ENCODE measurements at regions not wholly inside any gene's neighbourhood (a gene's known extent, or its start where the extent isn't known, plus 50 kb on each side); places are given as distances from the start of the nearest gene placed in this dataset.

- peak; percentile 84 for DNase-seq (ENCODE audit: low spot score)
Observed at GRCh38 chr10:33412653-33413361, 78.3 kb upstream of the NRP1 start.

GRCh38 chr10:33412241-33412640 is 77.8 kb upstream of the NRP1 start:
- DNase-seq (ENCODE audit: low spot score) = peak; percentile 32

GRCh38 chr10:33410860-33411234 is 76.4 kb upstream of the NRP1 start:
- DNase-seq (ENCODE audit: low spot score) = no peak

DNA sequence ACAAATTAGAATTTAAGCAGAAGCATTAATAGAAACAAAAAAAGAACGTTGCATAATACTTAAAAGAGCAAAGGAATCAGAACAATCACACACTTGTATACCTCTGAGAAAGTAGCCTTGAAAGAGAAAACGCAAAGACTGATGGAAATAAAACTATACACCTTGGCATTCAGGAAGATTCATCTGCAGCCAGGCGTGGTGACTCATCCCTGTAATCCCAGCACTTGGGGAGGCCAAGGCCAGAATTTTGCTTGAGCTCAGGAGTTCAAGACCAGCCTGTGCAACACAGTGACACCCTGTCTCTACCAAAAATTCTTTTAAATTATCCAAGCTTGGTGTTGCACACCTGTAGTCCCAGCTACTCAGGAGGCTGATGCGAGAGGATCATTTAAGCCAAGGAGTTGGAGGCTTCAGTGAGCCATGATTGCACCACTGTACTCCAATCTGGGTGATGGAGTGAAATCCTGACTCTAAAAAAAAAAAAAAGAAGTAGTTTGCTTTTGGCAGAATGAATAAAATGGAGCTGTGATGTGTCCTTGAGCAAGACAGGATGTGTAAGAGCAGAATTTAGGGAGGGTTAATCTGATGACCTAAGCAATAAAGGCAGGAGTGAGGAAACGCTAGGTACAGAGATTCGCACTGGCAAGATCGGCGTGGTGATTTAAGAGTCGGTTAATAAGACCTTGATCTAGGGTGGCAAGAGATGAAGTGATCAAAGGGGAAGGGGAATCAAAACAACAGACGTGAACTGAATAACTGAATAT is 75.8 kb upstream of the NRP1 start:
- DNase-seq (ENCODE audit: low spot score) = no peak

DNA sequence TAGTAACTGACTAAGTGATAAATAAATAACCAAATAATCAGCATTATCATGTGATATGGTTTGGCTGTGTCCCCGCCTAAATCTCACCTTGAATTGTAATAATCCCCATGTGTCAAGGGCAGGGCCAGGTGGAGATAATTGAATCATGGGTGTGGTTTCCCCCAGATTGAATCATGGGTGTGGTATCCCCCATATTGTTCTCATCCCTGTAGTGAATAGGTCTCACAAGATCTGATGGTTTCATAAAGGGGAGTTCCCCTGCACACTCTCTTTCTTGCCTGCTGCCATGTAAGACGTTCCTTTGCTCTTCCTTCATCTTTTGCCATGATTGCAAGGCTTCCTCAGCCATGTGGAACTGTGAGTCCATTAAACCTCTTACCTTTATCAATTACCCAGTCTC is 72.1 kb upstream of the NRP1 start:
- no peak for DNase-seq (ENCODE audit: low spot score)

DNA sequence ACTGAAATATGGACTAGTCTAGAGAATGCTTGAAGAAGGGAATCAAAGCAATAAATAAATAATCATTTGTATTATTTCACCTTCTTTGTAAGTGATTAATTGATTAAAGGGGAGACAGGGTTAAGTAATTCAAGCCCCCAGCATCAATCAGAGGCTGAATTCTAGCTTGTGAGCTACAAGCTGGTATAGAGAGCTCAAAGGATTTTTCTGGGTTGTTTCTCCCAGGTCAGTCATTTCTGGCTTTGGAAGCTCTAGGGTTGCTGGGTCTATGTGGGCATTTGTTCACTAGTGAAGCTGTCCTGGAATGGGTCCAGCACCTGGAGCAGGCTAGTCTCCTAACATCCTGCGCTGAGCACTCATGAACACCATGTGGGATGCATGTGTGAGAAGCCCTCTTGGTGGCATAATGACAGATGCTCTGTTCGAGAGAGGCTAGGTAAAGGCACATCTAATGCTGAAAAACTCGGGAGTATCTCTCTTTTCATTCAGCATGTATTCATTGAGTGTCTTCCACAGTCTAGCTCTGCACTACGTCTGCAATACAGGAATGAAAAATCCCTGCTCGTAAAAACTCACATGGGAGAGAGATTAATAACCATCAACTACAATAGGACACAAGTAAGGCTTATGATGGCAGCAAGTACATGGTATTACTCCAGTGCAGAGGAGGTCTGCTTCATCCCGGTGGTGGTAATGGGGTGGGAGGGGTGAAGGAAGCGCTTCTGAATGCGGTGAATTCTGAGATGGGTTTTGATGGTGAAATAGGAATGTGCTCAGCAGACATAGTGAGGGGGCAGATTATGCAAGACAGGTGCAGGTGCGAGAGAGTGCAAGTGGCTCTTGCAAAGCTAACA is 68.0 kb upstream of the NRP1 start:
- DNase-seq (ENCODE audit: low spot score) = no peak

DNA sequence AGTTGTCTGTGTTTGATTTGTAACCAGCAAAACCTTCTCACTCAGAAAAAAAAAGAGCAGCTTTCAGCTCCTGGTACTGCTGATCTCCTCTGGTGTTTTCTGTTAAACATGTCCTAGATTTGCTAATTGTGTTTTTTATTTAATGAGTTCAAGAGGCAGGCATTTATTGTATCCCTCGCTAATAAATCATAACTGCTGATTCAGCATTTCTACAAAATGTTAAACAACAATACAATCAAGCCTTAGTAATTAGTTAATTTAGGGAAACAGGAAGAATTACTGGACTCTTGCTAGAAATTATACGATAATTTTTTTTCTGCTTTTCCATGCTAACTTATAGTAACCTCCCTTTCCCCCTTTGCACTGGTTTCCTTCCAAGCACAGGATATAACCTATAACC is 66.8 kb upstream of the NRP1 start:
- no peak for DNase-seq (ENCODE audit: low spot score)

- no peak for DNase-seq (ENCODE audit: low spot score)
Observed at GRCh38 chr10:33398796-33399195, 64.3 kb upstream of the NRP1 start.

DNA sequence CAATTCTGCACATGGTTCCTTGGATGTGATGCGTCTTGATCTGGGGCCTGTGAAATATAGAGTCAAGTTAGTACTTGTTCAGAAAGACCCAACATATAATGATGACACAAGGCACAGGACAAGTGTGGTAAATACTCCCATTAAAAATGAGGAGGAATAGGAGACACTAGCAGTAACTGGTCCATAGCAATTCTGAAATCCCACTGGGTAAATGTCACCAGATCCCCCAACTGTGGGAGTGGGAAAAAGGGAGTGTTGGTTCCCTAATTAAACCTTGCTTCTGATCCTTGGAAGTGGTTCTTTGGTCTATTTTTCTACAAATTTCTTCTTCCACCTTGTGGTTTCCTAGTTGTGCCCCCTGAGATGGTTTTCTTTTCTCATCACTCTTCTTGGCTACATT is 62.5 kb upstream of the NRP1 start:
- no peak for DNase-seq (ENCODE audit: low spot score)

DNA sequence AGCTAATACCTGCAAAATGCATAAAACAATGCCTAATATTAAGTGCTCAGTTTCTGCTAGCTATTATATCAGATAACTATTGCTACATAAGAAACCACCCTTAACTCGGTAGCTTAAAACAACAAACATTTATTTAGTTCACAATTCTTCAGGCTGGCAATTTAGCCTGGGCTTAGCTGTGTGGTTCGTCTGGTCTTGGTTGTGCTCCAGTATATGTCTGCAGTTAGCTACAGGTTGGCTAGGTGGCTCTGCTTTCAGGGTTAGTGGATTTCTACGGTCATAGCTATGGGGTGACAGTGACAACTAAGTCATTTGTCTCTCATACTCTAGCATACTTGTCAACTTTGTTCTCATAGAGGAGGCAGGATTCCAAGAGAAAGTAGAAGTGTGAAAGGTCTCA is 61.8 kb upstream of the NRP1 start:
- DNase-seq (ENCODE audit: low spot score) = no peak

GRCh38 chr10:33395201-33395600 is 60.7 kb upstream of the NRP1 start:
- no peak for DNase-seq (ENCODE audit: low spot score)

- no peak for DNase-seq (ENCODE audit: low spot score)
Observed at GRCh38 chr10:33392706-33393105, 58.2 kb upstream of the NRP1 start.

GRCh38 chr10:33391611-33392465 is 57.4 kb upstream of the NRP1 start:
- no peak for DNase-seq (ENCODE audit: low spot score)

GRCh38 chr10:33390046-33390445 is 55.6 kb upstream of the NRP1 start:
- DNase-seq (ENCODE audit: low spot score) = no peak

GRCh38 chr10:33388785-33389184 is 54.3 kb upstream of the NRP1 start:
- no peak for DNase-seq (ENCODE audit: low spot score)

DNA sequence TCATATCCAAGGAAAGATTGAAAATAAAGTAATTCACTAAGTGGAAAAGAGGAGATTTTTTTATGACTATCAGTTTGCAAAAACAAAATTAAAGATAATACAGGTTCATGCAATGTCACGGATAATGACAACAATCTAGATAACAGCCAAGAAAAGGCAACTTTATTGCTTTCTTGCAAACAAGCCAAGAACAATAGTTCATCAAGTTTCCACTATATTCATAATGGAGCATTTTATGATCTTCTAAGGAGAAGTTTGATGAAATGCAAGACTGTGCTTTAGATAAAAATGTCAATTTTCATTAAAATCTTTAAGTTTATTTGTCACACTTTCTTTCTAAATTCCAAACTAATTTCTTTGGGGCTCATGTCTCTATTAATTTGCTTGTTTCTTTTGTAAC is 53.9 kb upstream of the NRP1 start:
- no peak for DNase-seq (ENCODE audit: low spot score)

- no peak for DNase-seq (ENCODE audit: low spot score)
Observed at GRCh38 chr10:33387720-33388119, 53.3 kb upstream of the NRP1 start.

DNA sequence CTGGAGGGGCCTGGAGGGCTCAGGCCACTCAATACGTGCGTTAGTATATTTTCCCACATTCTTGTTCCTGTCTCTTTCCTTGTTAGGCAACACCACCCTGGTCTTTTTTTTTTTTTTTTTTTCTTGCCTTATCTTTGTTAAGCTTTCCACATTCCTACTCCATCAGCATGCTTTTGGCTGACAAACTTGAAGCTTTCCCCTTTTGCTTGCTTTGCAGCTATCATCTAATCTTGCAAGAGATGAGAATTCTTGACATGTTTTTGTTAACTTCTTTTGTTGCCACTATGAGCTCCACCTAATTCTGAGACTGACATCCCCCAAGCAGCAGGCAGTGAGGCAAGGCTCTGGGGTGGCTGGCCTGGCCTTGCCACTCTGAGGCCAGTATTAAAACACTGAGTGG is 52.5 kb upstream of the NRP1 start:
- no peak for DNase-seq (ENCODE audit: low spot score)

DNA sequence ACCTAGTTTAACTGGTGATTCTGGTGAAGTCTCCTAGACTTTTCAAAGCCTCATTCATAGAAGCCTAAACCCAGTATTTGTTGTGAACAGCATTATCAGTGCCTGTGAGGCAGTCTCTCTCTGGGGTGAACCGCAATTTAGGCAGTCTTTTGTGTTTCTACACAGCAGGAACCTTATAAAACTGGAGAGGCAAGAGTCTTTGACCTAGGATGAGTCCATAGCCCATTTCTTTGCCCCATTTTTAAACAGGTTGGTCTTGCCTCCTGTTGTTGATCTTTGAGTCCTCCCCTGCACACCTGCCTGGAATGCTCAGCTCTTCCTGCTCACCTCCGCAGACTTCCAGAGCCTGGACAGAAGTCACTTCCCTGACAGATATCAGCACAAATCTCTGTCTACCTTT is 51.2 kb upstream of the NRP1 start:
- no peak for DNase-seq (ENCODE audit: low spot score)

- no peak for DNase-seq (ENCODE audit: low spot score)
Observed at GRCh38 chr10:33385015-33385414, 50.5 kb upstream of the NRP1 start.

Data from AG08395 (cell line).